ENCODE measurements at regions not wholly inside any gene's neighbourhood (a gene's known extent, or its start where the extent isn't known, plus 50 kb on each side); places are given as distances from the start of the nearest gene placed in this dataset.

GRCh38 chr5:60357302-60357701 lies 342.7 kb downstream of the DEPDC1B start:
- ATAC-seq (ENCODE audit: low read depth), result no peak
- no peak for TF ChIP-seq CTCF (IDR thresholded peaks at IDR 0.05; ENCODE audit: poor library complexity, severe bottlenecking)
- H3K27me3 ChIP-seq (ENCODE audit: insufficient read depth, poor library complexity, severe bottlenecking), result no peaks in the 10 kb centered on the region
- H3K4me3 ChIP-seq (ENCODE audit: severe bottlenecking), result no peak overlapping the region
- no peaks in the 10 kb centered on the region for H3K9me3 ChIP-seq (ENCODE audit: severe bottlenecking)
- no peak overlapping the region for H3K27ac ChIP-seq (ENCODE audit: poor library complexity, severe bottlenecking)
- H3K4me1 ChIP-seq (ENCODE audit: insufficient read depth, poor library complexity, severe bottlenecking), result no peaks in the 10 kb centered on the region
- H3K36me3 ChIP-seq (ENCODE audit: low read depth), result no peaks in the 10 kb centered on the region
- DNase-seq (ENCODE audit: low spot score), result no peak

- Histone ChIP-seq H3K27ac (ENCODE audit: poor library complexity, severe bottlenecking) (no peak overlapping the region), H3K27me3 (ENCODE audit: insufficient read depth, poor library complexity, severe bottlenecking) (no peaks in the 10 kb centered on the region), H3K4me1 (ENCODE audit: insufficient read depth, poor library complexity, severe bottlenecking) (no peaks in the 10 kb centered on the region), H3K4me3 (ENCODE audit: severe bottlenecking) (no peak overlapping the region), H3K36me3 (ENCODE audit: low read depth) (no peaks in the 10 kb centered on the region), H3K9me3 (ENCODE audit: severe bottlenecking) (no peaks in the 10 kb centered on the region)
- ATAC-seq (ENCODE audit: low read depth) (no peak), DNase-seq (ENCODE audit: low spot score) (no peak)
- TF ChIP-seq CTCF (IDR thresholded peaks at IDR 0.05; ENCODE audit: poor library complexity, severe bottlenecking), result no peak
Observed at GRCh38 chr5:60356745-60357144, 343.2 kb downstream of the DEPDC1B start.

- no peak overlapping the region for H3K27ac ChIP-seq (ENCODE audit: poor library complexity, severe bottlenecking)
- ATAC-seq (ENCODE audit: low read depth), result no peak
- no peak for TF ChIP-seq CTCF (IDR thresholded peaks at IDR 0.05; ENCODE audit: poor library complexity, severe bottlenecking)
- no peaks in the 10 kb centered on the region for H3K27me3 ChIP-seq (ENCODE audit: insufficient read depth, poor library complexity, severe bottlenecking)
- DNase-seq (ENCODE audit: low spot score), result no peak
- H3K9me3 ChIP-seq (ENCODE audit: severe bottlenecking), result no peaks in the 10 kb centered on the region
- H3K36me3 ChIP-seq (ENCODE audit: low read depth), result no peaks in the 10 kb centered on the region
- no peak overlapping the region for H3K4me3 ChIP-seq (ENCODE audit: severe bottlenecking)
- H3K4me1 ChIP-seq (ENCODE audit: insufficient read depth, poor library complexity, severe bottlenecking), result no peaks in the 10 kb centered on the region
Observed at GRCh38 chr5:60355181-60355580, 344.8 kb downstream of the DEPDC1B start.

GRCh38 chr5:60354311-60354710 lies 345.7 kb downstream of the DEPDC1B start:
- H3K4me1 ChIP-seq (ENCODE audit: insufficient read depth, poor library complexity, severe bottlenecking), result no peaks in the 10 kb centered on the region
- no peak overlapping the region for H3K27ac ChIP-seq (ENCODE audit: poor library complexity, severe bottlenecking)
- no peaks in the 10 kb centered on the region for H3K9me3 ChIP-seq (ENCODE audit: severe bottlenecking)
- H3K36me3 ChIP-seq (ENCODE audit: low read depth), result no peaks in the 10 kb centered on the region
- TF ChIP-seq CTCF (IDR thresholded peaks at IDR 0.05; ENCODE audit: poor library complexity, severe bottlenecking), result no peak
- ATAC-seq (ENCODE audit: low read depth), result no peak
- H3K4me3 ChIP-seq (ENCODE audit: severe bottlenecking), result no peak overlapping the region
- no peaks in the 10 kb centered on the region for H3K27me3 ChIP-seq (ENCODE audit: insufficient read depth, poor library complexity, severe bottlenecking)
- DNase-seq (ENCODE audit: low spot score), result no peak

GRCh38 chr5:60352992-60353599 lies 346.9 kb downstream of the DEPDC1B start:
- ATAC-seq (ENCODE audit: low read depth) (no peak), DNase-seq (ENCODE audit: low spot score) (no peak)
- H3K9me3 ChIP-seq (ENCODE audit: severe bottlenecking), result no peaks in the 10 kb centered on the region
- H3K4me1 ChIP-seq (ENCODE audit: insufficient read depth, poor library complexity, severe bottlenecking), result no peaks in the 10 kb centered on the region
- H3K36me3 ChIP-seq (ENCODE audit: low read depth), result no peaks in the 10 kb centered on the region
- H3K27me3 ChIP-seq (ENCODE audit: insufficient read depth, poor library complexity, severe bottlenecking), result no peaks in the 10 kb centered on the region
- no peak overlapping the region for H3K4me3 ChIP-seq (ENCODE audit: severe bottlenecking)
- H3K27ac ChIP-seq (ENCODE audit: poor library complexity, severe bottlenecking), result no peak overlapping the region
- no peak for TF ChIP-seq CTCF (IDR thresholded peaks at IDR 0.05; ENCODE audit: poor library complexity, severe bottlenecking)

All from RWPE2 (cell line).